Spleen (tissue), 7 donors: ENCODE measurements at regions not wholly inside any gene's neighbourhood (a gene's known extent, or its start where the extent isn't known, plus 50 kb on each side); places are given as distances from the start of the nearest gene placed in this dataset.

ENCODE experiments used
- CTCF ChIP-seq, 11 experiments: fragments of 200-600 bp in 7 of 11; fragments of 450-650 bp in 4 of 11; sonication (generic) in 4 of 11; IDR thresholded peaks in 8 of 11; conservative IDR thresholded peaks in 3 of 11; 1 replicate in 7 of 11; 2 replicates in 4 of 11; pipeline versions ENCODE4 v1.4.0 to v1.8.0; 2016 to 2021; ENCODE audit warnings: antibody characterized with exemption in 11 of 11, inconsistent platforms in 4 of 11, mild to moderate bottlenecking in 1 of 11
- POLR2A ChIP-seq, 3 donors: fragments of 450-650 bp; IDR thresholded peaks; one replicate each; pipeline ENCODE4 v1.5.1; 2017; ENCODE audit warnings: antibody characterized with exemption in 3 of 3, mild to moderate bottlenecking in 1 of 3
- POLR2AphosphoS5 ChIP-seq, 3 donors: sonication (generic); formaldehyde crosslinking; IDR thresholded peaks; one replicate each; pipeline ENCODE4 v1.5.1; 2017; ENCODE audit warnings: antibody characterized with exemption in 3 of 3
- donor health status: DM: no; HTN: no; CAD: no; lungs with moderate emphysema.
- donor health status: DM: no; HTN: no; CAD: no.
- donor health status: DM: no; HTN: no; CAD: no.

GRCh38 chr10:123389520-123389919, 235.3 kb downstream of the BUB3 start:
- TF ChIP-seq CTCF (IDR thresholded peaks at IDR 0.05 in 8 of 11, conservative IDR thresholded peaks at IDR 0.05 in 3 of 11) (no peak), POLR2A (IDR thresholded peaks at IDR 0.05) (no peak), POLR2AphosphoS5 (IDR thresholded peaks at IDR 0.05) (no peak)
